Mesenchymal stem cell (in vitro differentiated cells and primary cell): ENCODE measurements at regions not wholly inside any gene's neighbourhood (a gene's known extent, or its start where the extent isn't known, plus 50 kb on each side); places are given as distances from the start of the nearest gene placed in this dataset.

Source experiments
- DNase-seq: peaks from one replicate; pipeline ENCODE4 v3.0.0-alpha.2; 2013
- H2AFZ ChIP-seq: one replicate; pipeline ENCODE4 v1.6.1; 2013; ENCODE audit warnings: low read depth, mild to moderate bottlenecking, control low read depth, inconsistent platforms, low read length, moderate library complexity
- H2AK5ac ChIP-seq: 2 replicates; pipeline ENCODE4 v1.6.1; 2013; ENCODE audit warnings: low read length, moderate library complexity, mild to moderate bottlenecking, inconsistent platforms; ENCODE audit not compliant: severe bottlenecking
- H2BK120ac ChIP-seq: one replicate; pipeline ENCODE4 v1.6.1; 2013; ENCODE audit warnings: low read depth, mild to moderate bottlenecking, inconsistent platforms, low read length, moderate library complexity
- H2BK12ac ChIP-seq, 2 experiments: one replicate each; pipeline ENCODE4 v1.6.1; 2013; ENCODE audit warnings: inconsistent platforms in 2 of 2, low read length in 2 of 2, mild to moderate bottlenecking in 2 of 2, moderate library complexity in 2 of 2, control low read depth in 1 of 2
- H2BK15ac ChIP-seq: one replicate; pipeline ENCODE4 v1.6.1; 2013; ENCODE audit warnings: mild to moderate bottlenecking, low read depth, inconsistent platforms; ENCODE audit not compliant: poor library complexity, severe bottlenecking
- H2BK5ac ChIP-seq: 2 replicates; pipeline ENCODE4 v1.6.1; 2013; ENCODE audit warnings: low read depth, mild to moderate bottlenecking, low read length, control low read depth, inconsistent platforms; ENCODE audit not compliant: poor library complexity, severe bottlenecking
- H3K14ac ChIP-seq, 2 experiments: one replicate each; pipeline ENCODE4 v1.6.1; 2013; ENCODE audit warnings: inconsistent platforms in 2 of 2, low read length in 2 of 2, control low read depth in 1 of 2, mild to moderate bottlenecking in 1 of 2, moderate library complexity in 1 of 2
- H3K18ac ChIP-seq, 2 experiments: one replicate each; pipeline ENCODE4 v1.6.1; 2013; ENCODE audit warnings: inconsistent platforms in 2 of 2, low read length in 2 of 2, control low read depth in 1 of 2, low read depth in 1 of 2, mild to moderate bottlenecking in 1 of 2
- H3K23ac ChIP-seq, 2 experiments: one replicate each; pipeline ENCODE4 v1.6.1; 2013; ENCODE audit warnings: inconsistent platforms in 2 of 2, low read length in 2 of 2, mild to moderate bottlenecking in 2 of 2, moderate library complexity in 2 of 2, control low read depth in 1 of 2
- H3K27ac ChIP-seq: 2 replicates; pipeline ENCODE4 v1.5.1; 2013; ENCODE audit warnings: mild to moderate bottlenecking, moderate library complexity, low read length, control low read depth, inconsistent platforms; ENCODE audit not compliant: poor library complexity, severe bottlenecking
- H3K27me3 ChIP-seq, 2 experiments: 2 replicates each; pipeline versions ENCODE4 v1.6.1 to v1.7.0; 2013; ENCODE audit warnings: low read length in 2 of 2, mild to moderate bottlenecking in 2 of 2, moderate library complexity in 2 of 2, control low read depth in 1 of 2, inconsistent platforms in 1 of 2; ENCODE audit not compliant: control insufficient read depth in 1 of 2, insufficient read depth in 1 of 2
- H3K36me3 ChIP-seq, 2 experiments: 2 replicates each; pipeline versions ENCODE4 v1.6.1 to v1.7.0; 2013; ENCODE audit warnings: low read length in 2 of 2, control low read depth in 1 of 2, inconsistent platforms in 1 of 2, low read depth in 1 of 2, mild to moderate bottlenecking in 1 of 2; ENCODE audit not compliant: insufficient read depth in 2 of 2, control insufficient read depth in 1 of 2
- H3K4ac ChIP-seq, 2 experiments: one replicate each; pipeline ENCODE4 v1.6.1; 2013; ENCODE audit warnings: inconsistent platforms in 2 of 2, low read length in 2 of 2, mild to moderate bottlenecking in 2 of 2, moderate library complexity in 2 of 2, control low read depth in 1 of 2, low read depth in 1 of 2
- H3K4me1 ChIP-seq: 2 replicates; pipeline ENCODE4 v1.6.1; 2013; ENCODE audit warnings: low read depth, low read length, control low read depth; ENCODE audit not compliant: control insufficient read depth, insufficient read depth
- H3K4me2 ChIP-seq: 2 replicates; pipeline ENCODE4 v1.6.1; 2013; ENCODE audit warnings: low read length, mild to moderate bottlenecking, inconsistent platforms; ENCODE audit not compliant: poor library complexity, severe bottlenecking
- H3K4me3 ChIP-seq, 2 experiments: 2 replicates each; pipeline versions ENCODE4 v1.5.1 to v1.7.0; 2013; ENCODE audit warnings: low read length in 2 of 2, mild to moderate bottlenecking in 2 of 2, control low read depth in 1 of 2, low read depth in 1 of 2; ENCODE audit not compliant: insufficient read depth in 1 of 2
- H3K79me1 ChIP-seq: replicated peaks from 2 replicates; pipeline ENCODE4 v1.6.1; 2013; ENCODE audit warnings: mild to moderate bottlenecking, control low read depth, low read length, inconsistent platforms; ENCODE audit not compliant: poor library complexity, severe bottlenecking
- H3K9ac ChIP-seq: 2 replicates; pipeline ENCODE4 v1.7.0; 2013; ENCODE audit warnings: mild to moderate bottlenecking, low read length, moderate library complexity
- H3K9me3 ChIP-seq: 2 replicates; pipeline ENCODE4 v1.7.0; 2013; ENCODE audit warnings: mild to moderate bottlenecking, low read length; ENCODE audit not compliant: control insufficient read depth
- H4K8ac ChIP-seq: one replicate; pipeline ENCODE4 v1.6.1; 2013; ENCODE audit warnings: inconsistent platforms, mild to moderate bottlenecking, low read length, moderate library complexity
- H4K91ac ChIP-seq: one replicate; pipeline ENCODE4 v1.6.1; 2013; ENCODE audit warnings: mild to moderate bottlenecking, low read length, inconsistent platforms
- WGBS: methylation state at CpG from one replicate; pipeline ENCODE4 v1.1.7; 2013; ENCODE audit warnings: mixed read lengths; 5-methylcytosine and 5-hydroxymethylcytosine counted together

GRCh38 chr13:26482451-26483197, 74.9 kb upstream of the WASF3 start:
- H3K36me3 ChIP-seq, result no peaks in the 10 kb centered on the region
- H4K91ac ChIP-seq, result no peak overlapping the region
- H3K4me3 ChIP-seq, result no peak overlapping the region
- H3K27ac ChIP-seq, result no peak overlapping the region
- no peak overlapping the region for H2BK5ac ChIP-seq
- peak overlapping the region; percentile 60 for H2AFZ ChIP-seq
- H3K14ac ChIP-seq, result no peak overlapping the region
- no peak overlapping the region for H4K8ac ChIP-seq
- H3K4me2 ChIP-seq, result no peak overlapping the region
- peaks cover 2% of the 10 kb centered on the region for H3K4me1 ChIP-seq
- H3K23ac ChIP-seq, result no peak overlapping the region
- H3K18ac ChIP-seq, result no peak overlapping the region
- no peak overlapping the region for H2BK15ac ChIP-seq
- 74% methylated on average over 3 of the region's 3 CpGs for WGBS
- no peak overlapping the region for H2AK5ac ChIP-seq
- H3K9me3 ChIP-seq, result no peaks in the 10 kb centered on the region
- no peaks in the 10 kb centered on the region for H3K27me3 ChIP-seq
- peak overlapping the region; percentile 64 for H3K9ac ChIP-seq
- no peak overlapping the region for H2BK120ac ChIP-seq
- H2BK12ac ChIP-seq, result no peak overlapping the region
- no peak overlapping the region for H3K4ac ChIP-seq
- peak; percentile 75 for DNase-seq
- no peaks in the 10 kb centered on the region for H3K79me1 ChIP-seq

GRCh38 chr13:26483546-26483945, 73.9 kb upstream of the WASF3 start:
- Histone ChIP-seq H3K4me2 (no peak overlapping the region), H4K91ac (no peak overlapping the region), H3K9ac (no peak overlapping the region), H2BK120ac (no peak overlapping the region), H3K9me3 (no peaks in the 10 kb centered on the region), H3K4me3 (no peak overlapping the region), H3K18ac (no peak overlapping the region), H3K36me3 (no peaks in the 10 kb centered on the region), H3K4ac (no peak overlapping the region), H2AFZ (no peak overlapping the region), H3K79me1 (no peaks in the 10 kb centered on the region), H2BK5ac (no peak overlapping the region), H3K4me1 (peaks cover 2% of the 10 kb centered on the region), H3K23ac (no peak overlapping the region), H2BK12ac (no peak overlapping the region), H3K27me3 (no peaks in the 10 kb centered on the region), H4K8ac (no peak overlapping the region), H2BK15ac (no peak overlapping the region), H3K14ac (no peak overlapping the region), H3K27ac (no peak overlapping the region), H2AK5ac (no peak overlapping the region)
- WGBS, result 91% methylated on average over 9 of the region's 9 CpGs
- DNase-seq, result no peak

- no peak overlapping the region for H3K4me3 ChIP-seq
- H3K27ac ChIP-seq, result no peak overlapping the region
- peak overlapping the region in 1 of 2 experiments; percentile 8 for H3K14ac ChIP-seq
- H2BK5ac ChIP-seq, result no peak overlapping the region
- no peak overlapping the region for H2BK12ac ChIP-seq
- H3K4ac ChIP-seq, result no peak overlapping the region
- H3K4me2 ChIP-seq, result no peak overlapping the region
- H3K36me3 ChIP-seq, result no peaks in the 10 kb centered on the region
- no peak overlapping the region for H2BK120ac ChIP-seq
- no peak overlapping the region for H2BK15ac ChIP-seq
- H3K4me1 ChIP-seq, result peaks cover 2% of the 10 kb centered on the region
- no peak overlapping the region for H2AK5ac ChIP-seq
- no peak overlapping the region for H4K91ac ChIP-seq
- peaks cover 2 to 5% of the 10 kb centered on the region in 2 experiments for H3K27me3 ChIP-seq
- H3K23ac ChIP-seq, result no peak overlapping the region
- H4K8ac ChIP-seq, result no peak overlapping the region
- WGBS, result 83% methylated on average over 6 of the region's 6 CpGs
- no peak for DNase-seq
- H3K79me1 ChIP-seq, result no peaks in the 10 kb centered on the region
- no peak overlapping the region for H3K18ac ChIP-seq
- no peak overlapping the region for H2AFZ ChIP-seq
- H3K9ac ChIP-seq, result no peak overlapping the region
- no peaks in the 10 kb centered on the region for H3K9me3 ChIP-seq
Observed at GRCh38 chr13:26484196-26484595, 73.3 kb upstream of the WASF3 start.

GRCh38 chr13:26485288-26485687, 72.2 kb upstream of the WASF3 start:
- peak overlapping the region; percentile 59 for H3K9ac ChIP-seq
- H3K27me3 ChIP-seq, result peaks cover 9 to 10% of the 10 kb centered on the region in 2 experiments
- H3K4me1 ChIP-seq, result peaks cover under 1% of the 10 kb centered on the region
- H3K36me3 ChIP-seq, result no peaks in the 10 kb centered on the region
- H2BK120ac ChIP-seq, result no peak overlapping the region
- H3K4me3 ChIP-seq, result no peak overlapping the region
- H3K79me1 ChIP-seq, result no peaks in the 10 kb centered on the region
- H2BK12ac ChIP-seq, result no peak overlapping the region
- DNase-seq, result no peak
- H4K8ac ChIP-seq, result no peak overlapping the region
- H3K9me3 ChIP-seq, result no peaks in the 10 kb centered on the region
- WGBS, result 93% methylated on average over 7 of the region's 7 CpGs
- H3K4me2 ChIP-seq, result no peak overlapping the region
- H2BK5ac ChIP-seq, result no peak overlapping the region
- H2BK15ac ChIP-seq, result no peak overlapping the region
- no peak overlapping the region for H3K23ac ChIP-seq
- no peak overlapping the region for H2AFZ ChIP-seq
- H4K91ac ChIP-seq, result no peak overlapping the region
- H3K14ac ChIP-seq, result no peak overlapping the region
- H3K4ac ChIP-seq, result no peak overlapping the region
- no peak overlapping the region for H3K18ac ChIP-seq
- H3K27ac ChIP-seq, result no peak overlapping the region
- H2AK5ac ChIP-seq, result no peak overlapping the region
